Thyroid gland (tissue), 4 donors: ENCODE measurements at regions not wholly inside any gene's neighbourhood (a gene's known extent, or its start where the extent isn't known, plus 50 kb on each side); places are given as distances from the start of the nearest gene placed in this dataset.
A peak's percentile ranks its signal among the peaks of the same experiment; 100 is the strongest.

ENCODE experiments used
- DNase-seq, 2 donors: peaks; one replicate each; pipeline ENCODE4 v3.0.0-alpha.2; 2019
- H3K27ac ChIP-seq, 3 donors: fragments of 200-600 bp; sonication (generic); 1 replicate in 2 of 3; 2 replicates in 1 of 3; pipeline ENCODE4 v1.5.1; 2016 to 2019; ENCODE audit warnings: mild to moderate bottlenecking in 1 of 3, moderate library complexity in 1 of 3
- H3K27me3 ChIP-seq: fragments of 200-600 bp; sonication (generic); one replicate; pipeline ENCODE4 v1.5.1; 2019
- H3K36me3 ChIP-seq, 2 donors: fragments of 200-600 bp; sonication (generic); one replicate each; pipeline ENCODE4 v1.5.1; 2016 to 2019
- H3K4me1 ChIP-seq, 2 donors: fragments of 200-600 bp; sonication (generic); one replicate each; pipeline ENCODE4 v1.5.1; 2017 to 2019
- H3K4me3 ChIP-seq, 3 donors: fragments of 200-600 bp; sonication (generic); replicated peaks in 1 of 3; 1 replicate in 2 of 3; 2 replicates in 1 of 3; pipeline ENCODE4 v1.5.1; 2016; ENCODE audit warnings: mild to moderate bottlenecking in 1 of 3
- H3K9me3 ChIP-seq: fragments of 200-600 bp; sonication (generic); one replicate; pipeline ENCODE4 v1.5.1; 2017
- CTCF ChIP-seq, 6 experiments: fragments of 200-600 bp in 3 of 6; fragments of 450-650 bp in 3 of 6; sonication (generic) in 3 of 6; IDR thresholded peaks; one replicate each; pipeline ENCODE4 v1.5.1; 2016 to 2019; ENCODE audit warnings: antibody characterized with exemption in 6 of 6, mild to moderate bottlenecking in 2 of 6, inconsistent platforms in 1 of 6, moderate library complexity in 1 of 6
- POLR2A ChIP-seq, 2 donors: fragments of 450-650 bp; IDR thresholded peaks; one replicate each; pipeline ENCODE4 v1.6.1; 2017; ENCODE audit warnings: antibody characterized with exemption in 2 of 2, mild to moderate bottlenecking in 2 of 2, moderate library complexity in 1 of 2
- WGBS, 2 donors: methylation state at CpG; one replicate each; pipeline ENCODE4 v1.1.5; 2017; 5-methylcytosine and 5-hydroxymethylcytosine counted together
- intact Hi-C: fragments of 100-400 bp; cut with DNase I; formaldehyde crosslinking; loops from one replicate; pipeline ENCODE4 v1.15.1; 2023

GRCh38 chr5:103918668-103919367 is 356.2 kb upstream of the NUDT12 start:
- TF ChIP-seq CTCF (IDR thresholded peaks at IDR 0.05) (no peak), POLR2A (IDR thresholded peaks at IDR 0.05) (no peak)
- peaks cover 4 to 6% of the 10 kb centered on the region in 2 donors for H3K4me1 ChIP-seq
- H3K9me3 ChIP-seq, result no peaks in the 10 kb centered on the region
- H3K4me3 ChIP-seq, result no peak overlapping the region
- intact Hi-C loops, result no loop called here
- H3K36me3 ChIP-seq, result no peaks in the 10 kb centered on the region
- peak overlapping the region in 1 of 3 donors; percentile 7 for H3K27ac ChIP-seq
- H3K27me3 ChIP-seq, result no peaks in the 10 kb centered on the region
- DNase-seq, result no peak

GRCh38 chr5:103915081-103915480 is 352.5 kb upstream of the NUDT12 start:
- Histone ChIP-seq H3K9me3 (no peaks in the 10 kb centered on the region), H3K27me3 (no peaks in the 10 kb centered on the region), H3K27ac (no peak overlapping the region), H3K4me3 (no peak overlapping the region), H3K4me1 (peaks cover 4 to 6% of the 10 kb centered on the region in 2 donors), H3K36me3 (no peaks in the 10 kb centered on the region)
- TF ChIP-seq POLR2A (IDR thresholded peaks at IDR 0.05), result no peak
- no peak for TF ChIP-seq CTCF (IDR thresholded peaks at IDR 0.05)
- WGBS, 2 donors, result 81 to 88% methylated on average over 1 of the region's 1 CpG
- DNase-seq, result no peak
- intact Hi-C loops, result no loop called here

GRCh38 chr5:103910786-103911185 is 348.2 kb upstream of the NUDT12 start:
- Histone ChIP-seq H3K36me3 (no peaks in the 10 kb centered on the region), H3K27ac (no peak overlapping the region), H3K9me3 (no peaks in the 10 kb centered on the region), H3K4me1 (peaks cover 0 to 4% of the 10 kb centered on the region in 2 donors), H3K27me3 (no peaks in the 10 kb centered on the region), H3K4me3 (no peak overlapping the region)
- TF ChIP-seq CTCF (IDR thresholded peaks at IDR 0.05), result no peak
- TF ChIP-seq POLR2A (IDR thresholded peaks at IDR 0.05), result no peak
- DNase-seq, result no peak
- intact Hi-C loops, result no loop called here
- 91 to 92% methylated on average over 2 of the region's 2 CpGs for WGBS, 2 donors

GRCh38 chr5:103910011-103910410 is 347.4 kb upstream of the NUDT12 start:
- 88 to 92% methylated on average over 2 of the region's 2 CpGs for WGBS, 2 donors
- no peak for TF ChIP-seq CTCF (IDR thresholded peaks at IDR 0.05)
- TF ChIP-seq POLR2A (IDR thresholded peaks at IDR 0.05), result no peak
- intact Hi-C loops, result no loop called here

GRCh38 chr5:103909391-103909790 is 346.8 kb upstream of the NUDT12 start:
- Histone ChIP-seq H3K4me3 (no peak overlapping the region), H3K9me3 (no peaks in the 10 kb centered on the region), H3K4me1 (peaks cover 0 to 4% of the 10 kb centered on the region in 2 donors), H3K27ac (no peak overlapping the region), H3K27me3 (no peaks in the 10 kb centered on the region), H3K36me3 (no peaks in the 10 kb centered on the region)
- intact Hi-C loops, result no loop called here
- TF ChIP-seq POLR2A (IDR thresholded peaks at IDR 0.05) (no peak), CTCF (IDR thresholded peaks at IDR 0.05) (no peak)
- 74 to 84% methylated on average over 3 of the region's 3 CpGs for WGBS, 2 donors
- no peak for DNase-seq

More at GRCh38 chr5:103910011-103910410, 347.4 kb upstream of the NUDT12 start:
- no peak for DNase-seq
- Histone ChIP-seq H3K27me3 (no peaks in the 10 kb centered on the region), H3K9me3 (no peaks in the 10 kb centered on the region), H3K4me3 (no peak overlapping the region), H3K36me3 (no peaks in the 10 kb centered on the region), H3K4me1 (peaks cover 0 to 4% of the 10 kb centered on the region in 2 donors), H3K27ac (no peak overlapping the region)
